Endodermal cell (in vitro differentiated cells): ENCODE measurements at regions not wholly inside any gene's neighbourhood (a gene's known extent, or its start where the extent isn't known, plus 50 kb on each side); places are given as distances from the start of the nearest gene placed in this dataset.

ENCODE experiments used
- DNase-seq: peaks from one replicate; pipeline ENCODE4 v3.0.0-alpha.2; 2017
- H3K27ac ChIP-seq: 2 replicates; pipeline ENCODE4 v1.5.1; 2013; ENCODE audit warnings: mild to moderate bottlenecking, low read depth, low read length, moderate library complexity
- H3K27me3 ChIP-seq: 2 replicates; pipeline ENCODE4 v1.6.1; 2013; ENCODE audit warnings: mild to moderate bottlenecking, low read length, moderate library complexity; ENCODE audit not compliant: insufficient read depth, control insufficient read depth, poor library complexity, severe bottlenecking
- H3K36me3 ChIP-seq: 2 replicates; pipeline ENCODE4 v1.7.0; 2013; ENCODE audit warnings: mild to moderate bottlenecking, low read length, moderate library complexity; ENCODE audit not compliant: control insufficient read depth, insufficient read depth
- H3K4me1 ChIP-seq: one replicate; pipeline ENCODE4 v1.7.0; 2013; ENCODE audit warnings: low read length; ENCODE audit not compliant: control insufficient read depth, insufficient read depth
- H3K4me3 ChIP-seq: 2 replicates; pipeline ENCODE4 v1.5.1; 2013; ENCODE audit warnings: mild to moderate bottlenecking, low read length, moderate library complexity
- H3K9ac ChIP-seq: 2 replicates; pipeline ENCODE4 v1.6.1; 2013; ENCODE audit warnings: mild to moderate bottlenecking, low read length, moderate library complexity; ENCODE audit not compliant: poor library complexity, severe bottlenecking; ENCODE audit errors: extremely low read depth
- H3K9me3 ChIP-seq: 2 replicates; pipeline ENCODE4 v1.6.1; 2013; ENCODE audit warnings: mild to moderate bottlenecking, low read length, moderate library complexity; ENCODE audit not compliant: control insufficient read depth
- H3K27ac Mint-ChIP-seq: 2 replicates; pipeline ENCODE4 v1.8.0; 2020; ENCODE audit warnings: mixed read lengths
- H3K27me3 Mint-ChIP-seq: 2 replicates; pipeline ENCODE4 v1.8.0; 2021; ENCODE audit warnings: mild to moderate bottlenecking, mixed read lengths; ENCODE audit not compliant: insufficient read depth
- H3K36me3 Mint-ChIP-seq: 2 replicates; pipeline ENCODE4 v1.8.0; 2020; ENCODE audit warnings: low read depth, mixed read lengths
- H3K4me1 Mint-ChIP-seq: 2 replicates; pipeline ENCODE4 v1.8.0; 2020; ENCODE audit warnings: mixed read lengths
- H3K4me3 Mint-ChIP-seq: 2 replicates; pipeline ENCODE4 v1.8.0; 2020; ENCODE audit warnings: mild to moderate bottlenecking, moderate library complexity, mixed read lengths
- H3K9me3 Mint-ChIP-seq: 2 replicates; pipeline ENCODE4 v1.8.0; 2020; ENCODE audit warnings: mild to moderate bottlenecking, mixed read lengths
- CTCF ChIP-seq: fragments of 200-600 bp; sonication (generic); conservative IDR thresholded peaks from 2 replicates; pipeline ENCODE4 v1.5.0; 2021; ENCODE audit warnings: antibody characterized with exemption, mild to moderate bottlenecking
- WGBS, 2 experiments: methylation state at CpG; one replicate each; pipeline versions ENCODE4 v1.1.5 to v1.1.7; 2013; ENCODE audit warnings: missing lambda C conversion rate in 2 of 2, mixed read lengths in 1 of 2; ENCODE audit not compliant: insufficient coverage in 1 of 2, insufficient read length in 1 of 2; 5-methylcytosine and 5-hydroxymethylcytosine counted together

DNA sequence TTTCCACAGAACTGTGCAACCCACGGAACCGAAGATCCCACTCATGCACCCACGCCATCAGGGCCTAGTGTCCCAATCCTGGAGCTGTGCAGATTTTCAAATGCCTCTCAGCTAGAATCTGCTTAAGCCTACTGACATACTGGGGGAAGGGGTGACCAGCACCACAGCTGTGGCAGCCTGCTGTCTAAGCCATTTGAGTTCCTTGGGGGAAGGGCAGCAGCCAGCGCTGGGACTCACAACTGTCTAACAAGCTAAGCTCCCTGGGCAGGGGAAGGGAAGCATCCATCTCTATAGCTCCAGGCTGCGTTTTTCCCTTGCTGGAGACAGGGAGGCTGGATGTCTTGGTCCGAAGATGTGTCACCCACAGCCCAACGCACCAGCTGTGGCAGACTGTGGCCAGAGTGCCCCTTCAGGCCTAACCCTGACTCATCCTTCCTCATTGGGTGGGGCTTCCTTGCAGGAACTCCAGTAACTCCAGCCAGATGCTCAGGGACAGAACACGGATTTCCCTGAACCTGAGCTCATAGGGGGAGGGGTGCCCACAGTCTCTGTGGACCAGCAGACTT is 194.8 kb downstream of the CHRDL1 start:
- no peak overlapping the region for H3K27ac Mint-ChIP-seq
- no peak for TF ChIP-seq CTCF
- DNase-seq, result no peak
- H3K27ac ChIP-seq, result no peak overlapping the region
- peaks cover 18% of the 10 kb centered on the region for H3K9me3 Mint-ChIP-seq
- H3K27me3 ChIP-seq, result no peaks in the 10 kb centered on the region
- no peak overlapping the region for H3K4me3 Mint-ChIP-seq
- WGBS, 2 experiments, result 88 to 90% methylated on average over 2 to 8 of the region's 8 CpGs
- H3K36me3 ChIP-seq, result no peaks in the 10 kb centered on the region
- peaks cover 4% of the 10 kb centered on the region for H3K36me3 Mint-ChIP-seq
- H3K4me1 ChIP-seq, result no peaks in the 10 kb centered on the region
- no peaks in the 10 kb centered on the region for H3K4me1 Mint-ChIP-seq
- H3K9ac ChIP-seq, result no peak overlapping the region
- H3K9me3 ChIP-seq, result no peaks in the 10 kb centered on the region
- no peaks in the 10 kb centered on the region for H3K27me3 Mint-ChIP-seq
- no peak overlapping the region for H3K4me3 ChIP-seq

DNA sequence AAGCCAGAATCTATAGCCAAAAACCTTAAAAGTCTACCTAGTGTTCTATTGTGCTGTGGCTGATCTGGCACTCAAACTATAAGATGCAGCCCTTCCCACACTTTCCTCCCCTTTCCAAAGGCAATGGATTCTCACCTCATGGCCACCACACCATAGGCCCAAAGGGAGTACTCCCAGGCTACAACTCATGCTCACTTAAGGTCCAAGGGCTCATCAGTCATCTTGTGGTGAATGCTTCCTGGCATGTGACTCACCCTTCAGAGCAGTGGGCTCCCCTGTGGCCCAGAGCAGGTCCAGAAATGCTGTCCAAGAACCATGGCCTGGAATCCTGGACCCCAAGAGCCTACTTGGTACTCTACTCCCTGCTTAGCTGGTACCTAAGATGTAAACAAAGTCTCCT is 181.0 kb downstream of the CHRDL1 start:
- Histone ChIP-seq H3K9ac (no peak overlapping the region), H3K4me1 (no peaks in the 10 kb centered on the region), H3K4me3 (no peak overlapping the region), H3K27ac (no peak overlapping the region), H3K36me3 (no peaks in the 10 kb centered on the region), H3K27me3 (no peaks in the 10 kb centered on the region), H3K9me3 (no peaks in the 10 kb centered on the region)
- H3K9me3 Mint-ChIP-seq, result peaks cover 7% of the 10 kb centered on the region
- no peaks in the 10 kb centered on the region for H3K36me3 Mint-ChIP-seq
- no peak overlapping the region for H3K27ac Mint-ChIP-seq
- TF ChIP-seq CTCF, result no peak
- peaks cover 6% of the 10 kb centered on the region for H3K27me3 Mint-ChIP-seq
- H3K4me3 Mint-ChIP-seq, result no peak overlapping the region
- no peak for DNase-seq
- no peaks in the 10 kb centered on the region for H3K4me1 Mint-ChIP-seq
